Transverse colon (tissue), 4 donors: ENCODE measurements at regions not wholly inside any gene's neighbourhood (a gene's known extent, or its start where the extent isn't known, plus 50 kb on each side); places are given as distances from the start of the nearest gene placed in this dataset.

Experiments
- DNase-seq: peaks from one replicate; pipeline ENCODE4 v3.0.0-alpha.2; 2019
- H3K27ac ChIP-seq, 4 donors: fragments of 200-600 bp; sonication (generic); 2 replicates each; pipeline ENCODE4 v1.5.1; 2016 to 2018; ENCODE audit warnings: inconsistent platforms in 4 of 4
- H3K27me3 ChIP-seq: fragments of 200-600 bp; sonication (generic); 2 replicates; pipeline ENCODE4 v1.5.1; 2017; ENCODE audit warnings: inconsistent platforms
- H3K36me3 ChIP-seq, 4 donors: fragments of 200-600 bp; sonication (generic); 2 replicates each; pipeline ENCODE4 v1.5.1; 2017 to 2019; ENCODE audit warnings: inconsistent platforms in 4 of 4
- H3K4me1 ChIP-seq, 4 donors: fragments of 200-600 bp; sonication (generic); 2 replicates each; pipeline ENCODE4 v1.5.1; 2017 to 2020; ENCODE audit warnings: inconsistent platforms in 4 of 4
- H3K4me3 ChIP-seq, 4 donors: fragments of 200-600 bp; sonication (generic); 1 replicate in 1 of 4; 2 replicates in 3 of 4; pipeline versions ENCODE4 v1.5.1 to v1.6.1; 2017 to 2019; ENCODE audit warnings: inconsistent platforms in 4 of 4
- H3K9me3 ChIP-seq, 2 donors: fragments of 200-600 bp; sonication (generic); 2 replicates each; pipeline ENCODE4 v1.5.1; 2017 to 2019; ENCODE audit warnings: inconsistent platforms in 2 of 2
- CTCF ChIP-seq, 5 experiments: fragments of 200-600 bp in 3 of 5; fragments of 450-650 bp in 2 of 5; sonication (generic) in 3 of 5; IDR thresholded peaks; 1 replicate in 2 of 5; 2 replicates in 3 of 5; pipeline ENCODE4 v1.5.1; 2016 to 2017; ENCODE audit warnings: antibody characterized with exemption in 5 of 5, inconsistent platforms in 3 of 5, mild to moderate bottlenecking in 2 of 5, moderate library complexity in 1 of 5
- EP300 ChIP-seq: sonication (generic); formaldehyde crosslinking; IDR thresholded peaks from one replicate; pipeline ENCODE4 v1.6.1; 2017; ENCODE audit warnings: antibody characterized with exemption, low read depth
- POLR2A ChIP-seq: fragments of 450-650 bp; IDR thresholded peaks from one replicate; pipeline ENCODE4 v1.6.1; 2016; ENCODE audit warnings: antibody characterized with exemption, mild to moderate bottlenecking, moderate library complexity
- POLR2AphosphoS5 ChIP-seq, 3 donors: sonication (generic); formaldehyde crosslinking; IDR thresholded peaks; one replicate each; pipeline ENCODE4 v1.6.1; 2016; ENCODE audit warnings: antibody characterized with exemption in 3 of 3
- WGBS, 2 donors: methylation state at CpG; one replicate each; pipeline ENCODE4 v1.1.5; 2018; ENCODE audit warnings: low coverage in 1 of 2; 5-methylcytosine and 5-hydroxymethylcytosine counted together
- in situ Hi-C, 4 donors: fragments of 200-750 bp; cut with MboI; loops; one replicate each; pipeline versions ENCODE4 v1.15.0 to v1.15.1; 2017; ENCODE audit warnings: low sequenced_read_pairs in 3 of 4, low pct_ligation_motif_present in 1 of 4, low pct_unique_long_range_greater_than_20kb in 1 of 4
- intact Hi-C: fragments of 100-400 bp; cut with DNase I; formaldehyde crosslinking; loops from one replicate; pipeline ENCODE4 v1.15.1; 2023; ENCODE audit warnings: low total_unique reads

DNA sequence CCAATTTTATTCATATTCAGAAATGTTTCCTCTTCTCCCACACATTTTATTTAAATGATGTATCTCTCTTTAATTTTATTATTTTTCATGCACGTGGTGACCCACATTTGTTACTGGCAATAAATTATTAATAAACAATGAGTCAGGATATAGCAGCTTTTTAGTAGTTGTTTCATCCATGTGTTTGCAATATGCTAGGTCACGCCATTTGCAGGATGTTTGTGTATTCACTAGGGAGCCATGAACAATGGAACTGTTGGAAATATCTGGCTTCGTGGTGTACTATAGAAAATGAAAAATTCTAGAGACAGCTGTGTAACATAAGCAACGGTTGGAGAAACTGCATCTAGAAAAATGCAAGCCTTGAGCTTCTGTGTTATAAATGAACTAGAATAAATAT is 176.0 kb upstream of the COL3A1 start:
- Histone ChIP-seq H3K4me3 (no peak overlapping the region), H3K4me1 (no peaks in the 10 kb centered on the region), H3K9me3 (no peaks in the 10 kb centered on the region), H3K27ac (no peak overlapping the region), H3K36me3 (no peaks in the 10 kb centered on the region), H3K27me3 (no peaks in the 10 kb centered on the region)
- TF ChIP-seq CTCF (IDR thresholded peaks at IDR 0.05) (no peak), POLR2AphosphoS5 (IDR thresholded peaks at IDR 0.05) (no peak), EP300 (no peak), POLR2A (no peak)
- WGBS, 2 donors, result 44 to 46% methylated on average over 4 of the region's 4 CpGs
- in situ Hi-C loops, result no loop called here
- intact Hi-C loops, result no loop called here
- no peak for DNase-seq

GRCh38 chr2:188805219-188805618 is 169.0 kb upstream of the COL3A1 start:
- H3K36me3 ChIP-seq, result no peaks in the 10 kb centered on the region
- in situ Hi-C loops, result no loop called here
- TF ChIP-seq POLR2A (no peak), CTCF (IDR thresholded peaks at IDR 0.05) (no peak), EP300 (no peak), POLR2AphosphoS5 (IDR thresholded peaks at IDR 0.05) (no peak)
- H3K27ac ChIP-seq, result no peak overlapping the region
- WGBS, 2 donors, result 67 to 68% methylated on average over 2 to 4 of the region's 4 CpGs
- H3K4me3 ChIP-seq, result no peak overlapping the region
- DNase-seq, result no peak
- H3K4me1 ChIP-seq, result no peaks in the 10 kb centered on the region
- no peaks in the 10 kb centered on the region for H3K27me3 ChIP-seq
- intact Hi-C loops, result no loop called here
- no peaks in the 10 kb centered on the region for H3K9me3 ChIP-seq

GRCh38 chr2:188808947-188809355 is 165.2 kb upstream of the COL3A1 start:
- intact Hi-C loops, result no loop called here

DNA sequence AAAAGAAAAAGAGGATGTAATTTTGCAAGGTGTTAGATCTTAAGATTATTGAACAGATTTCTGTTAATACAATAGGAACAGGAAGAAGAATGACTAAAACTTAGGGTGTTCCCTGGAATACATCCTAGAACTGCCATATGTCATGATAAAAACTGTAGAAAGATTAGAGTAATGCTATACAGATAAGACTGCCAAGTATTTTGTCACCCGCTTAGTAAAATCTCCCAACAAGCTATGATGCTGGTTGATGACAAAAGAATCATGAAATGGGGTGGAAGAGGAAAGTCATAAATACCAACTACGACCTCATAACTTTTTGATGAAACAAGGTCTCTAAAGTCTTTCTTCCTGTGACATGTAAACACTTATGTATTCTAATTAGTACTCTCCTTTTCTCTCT is 163.6 kb upstream of the COL3A1 start:
- Histone ChIP-seq H3K9me3 (no peaks in the 10 kb centered on the region), H3K27me3 (no peaks in the 10 kb centered on the region), H3K27ac (no peak overlapping the region), H3K36me3 (no peaks in the 10 kb centered on the region), H3K4me3 (no peak overlapping the region), H3K4me1 (peaks cover 0 to 6% (median 2%) of the 10 kb centered on the region in 4 donors)
- intact Hi-C loops, result no loop called here
- TF ChIP-seq POLR2A, result no peak
- no peak for TF ChIP-seq EP300
- TF ChIP-seq CTCF (IDR thresholded peaks at IDR 0.05), result no peak
- TF ChIP-seq POLR2AphosphoS5 (IDR thresholded peaks at IDR 0.05), result no peak
- WGBS, 2 donors, result 81 to 85% methylated on average over 2 of the region's 2 CpGs
- in situ Hi-C loops, result no loop called here
- DNase-seq, result no peak

More at GRCh38 chr2:188808947-188809355, 165.2 kb upstream of the COL3A1 start:
- no peaks in the 10 kb centered on the region for H3K27me3 ChIP-seq
- H3K4me1 ChIP-seq, result peaks cover 0 to under 1% (median 0%) of the 10 kb centered on the region in 4 donors
- no peak overlapping the region for H3K4me3 ChIP-seq
- in situ Hi-C loops, result no loop called here
- no peaks in the 10 kb centered on the region for H3K36me3 ChIP-seq
- no peaks in the 10 kb centered on the region for H3K9me3 ChIP-seq
- TF ChIP-seq POLR2AphosphoS5 (IDR thresholded peaks at IDR 0.05), result no peak
- no peak for TF ChIP-seq POLR2A
- no peak for TF ChIP-seq CTCF (IDR thresholded peaks at IDR 0.05)
- no peak for TF ChIP-seq EP300
- H3K27ac ChIP-seq, result no peak overlapping the region
- DNase-seq, result no peak
